ENCODE measurements at regions not wholly inside any gene's neighbourhood (a gene's known extent, or its start where the extent isn't known, plus 50 kb on each side); places are given as distances from the start of the nearest gene placed in this dataset.
"Not testable (repeated sequence)": the region's sequence is repeated elsewhere in the genome, so short reads cannot be mapped to it uniquely, and the experiment has no call there.

DNA sequence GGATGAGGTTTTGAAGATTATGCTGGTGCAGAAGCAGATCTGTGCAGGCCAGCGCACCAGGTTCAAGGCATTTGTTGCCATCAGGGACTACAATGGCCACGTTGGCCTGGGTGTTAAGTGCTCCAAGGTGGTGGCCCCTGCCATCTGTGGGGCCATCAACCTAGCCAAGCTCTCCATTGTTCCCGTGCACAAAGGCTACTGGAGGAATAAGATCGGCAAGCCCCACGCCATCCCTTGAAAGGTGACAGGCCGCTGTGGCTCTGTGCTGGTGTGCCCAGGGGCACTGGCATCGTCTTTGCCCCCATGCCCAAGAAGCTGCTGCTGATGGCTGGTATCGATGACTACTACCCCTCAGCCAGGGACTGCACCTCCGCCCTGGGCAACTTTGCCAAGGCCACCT, 142.5 kb downstream of the SPATA31D1 start:
- CTCF ChIA-PET, result no interaction called here
- TF ChIP-seq, protein P1, sequence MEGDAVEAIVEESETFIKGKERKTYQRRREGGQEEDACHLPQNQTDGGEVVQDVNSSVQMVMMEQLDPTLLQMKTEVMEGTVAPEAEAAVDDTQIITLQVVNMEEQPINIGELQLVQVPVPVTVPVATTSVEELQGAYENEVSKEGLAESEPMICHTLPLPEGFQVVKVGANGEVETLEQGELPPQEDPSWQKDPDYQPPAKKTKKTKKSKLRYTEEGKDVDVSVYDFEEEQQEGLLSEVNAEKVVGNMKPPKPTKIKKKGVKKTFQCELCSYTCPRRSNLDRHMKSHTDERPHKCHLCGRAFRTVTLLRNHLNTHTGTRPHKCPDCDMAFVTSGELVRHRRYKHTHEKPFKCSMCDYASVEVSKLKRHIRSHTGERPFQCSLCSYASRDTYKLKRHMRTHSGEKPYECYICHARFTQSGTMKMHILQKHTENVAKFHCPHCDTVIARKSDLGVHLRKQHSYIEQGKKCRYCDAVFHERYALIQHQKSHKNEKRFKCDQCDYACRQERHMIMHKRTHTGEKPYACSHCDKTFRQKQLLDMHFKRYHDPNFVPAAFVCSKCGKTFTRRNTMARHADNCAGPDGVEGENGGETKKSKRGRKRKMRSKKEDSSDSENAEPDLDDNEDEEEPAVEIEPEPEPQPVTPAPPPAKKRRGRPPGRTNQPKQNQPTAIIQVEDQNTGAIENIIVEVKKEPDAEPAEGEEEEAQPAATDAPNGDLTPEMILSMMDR (conservative IDR thresholded peaks at IDR 0.05; ENCODE audit: low read depth), result no peak
- DNase-seq (ENCODE audit: low spot score), result no peak
- H3K27ac ChIP-seq, result no peak overlapping the region
- POLR2A ChIA-PET (ENCODE audit: low non-redundant PET), result no interaction called here

DNA sequence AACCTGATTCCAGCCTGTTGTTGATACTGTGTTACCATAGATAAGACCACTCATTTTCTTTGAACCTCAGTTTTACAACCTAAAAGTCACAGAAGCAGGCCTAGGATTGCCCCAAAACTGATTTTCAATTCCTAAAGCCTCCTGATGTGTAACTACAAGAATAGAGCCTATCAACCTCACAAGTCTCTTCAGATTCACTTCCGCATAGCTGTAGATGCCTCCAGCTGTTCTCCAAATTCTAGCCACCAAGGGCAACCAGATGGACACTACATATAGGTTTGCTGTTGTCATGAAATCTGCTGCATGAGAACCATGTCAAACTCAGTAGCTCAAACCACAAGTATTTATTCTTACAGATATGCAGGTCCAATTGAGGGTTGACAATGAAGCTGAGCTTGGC, 143.5 kb downstream of the SPATA31D1 start:
- DNase-seq (ENCODE audit: low spot score), result no peak
- TF ChIP-seq, protein P1 (conservative IDR thresholded peaks at IDR 0.05; ENCODE audit: low read depth), result no peak
- ChIA-PET CTCF (interaction anchor here (0.9 kb wide), 1 partner anchor 12 kb away, joined by 3 read pairs; no protein-coding TSS in a partner anchor), POLR2A (ENCODE audit: low non-redundant PET) (no interaction called here)
- H3K27ac ChIP-seq, result no peak overlapping the region

DNA sequence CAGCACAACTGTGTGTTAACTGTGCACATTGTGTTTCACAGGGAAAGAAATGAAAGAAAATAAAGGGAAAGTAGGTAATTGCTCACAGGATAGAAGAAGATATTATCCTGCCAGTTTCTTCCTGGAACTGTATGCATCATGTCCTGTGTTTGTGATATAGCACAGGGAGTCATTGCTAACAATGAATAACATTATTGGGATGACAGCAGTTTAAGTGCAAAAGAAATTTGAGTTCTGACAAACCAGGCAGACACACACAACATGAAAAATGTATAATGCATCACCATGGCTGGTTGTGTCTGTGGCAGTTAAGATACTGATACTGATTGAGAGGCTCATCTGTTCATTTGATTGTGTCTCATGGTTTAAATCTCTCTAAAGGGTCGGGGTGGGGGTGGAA, 145.4 kb downstream of the SPATA31D1 start:
- POLR2A ChIA-PET (ENCODE audit: low non-redundant PET), result no interaction called here
- CTCF ChIA-PET, result no interaction called here
- DNase-seq (ENCODE audit: low spot score), result no peak
- TF ChIP-seq, protein P1 (conservative IDR thresholded peaks at IDR 0.05; ENCODE audit: low read depth), result no peak
- no peak overlapping the region for H3K27ac ChIP-seq

DNA sequence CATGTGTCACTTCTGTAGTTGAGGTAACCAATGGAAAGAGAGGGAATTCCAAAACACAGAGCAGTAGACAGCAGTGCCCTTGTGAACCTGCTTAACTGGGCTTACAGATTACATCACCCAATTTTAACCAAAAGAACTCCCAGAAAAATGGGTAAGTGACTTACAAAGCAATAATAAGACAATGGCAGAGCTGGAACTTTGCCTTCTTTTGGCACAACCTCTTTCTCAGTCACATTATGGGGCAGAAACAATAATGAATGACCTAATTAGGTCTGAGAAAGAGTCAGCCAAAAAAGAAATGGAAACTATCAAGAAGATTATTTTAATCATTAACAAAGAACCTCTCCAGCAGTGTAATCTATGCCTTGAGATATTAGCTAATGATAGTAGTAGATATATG, 146.5 kb downstream of the SPATA31D1 start:
- POLR2A ChIA-PET (ENCODE audit: low non-redundant PET), result no interaction called here
- DNase-seq (ENCODE audit: low spot score), result no peak
- H3K27ac ChIP-seq, result no peak overlapping the region
- CTCF ChIA-PET, result no interaction called here
- TF ChIP-seq, protein P1 (conservative IDR thresholded peaks at IDR 0.05; ENCODE audit: low read depth), result no peak

DNA sequence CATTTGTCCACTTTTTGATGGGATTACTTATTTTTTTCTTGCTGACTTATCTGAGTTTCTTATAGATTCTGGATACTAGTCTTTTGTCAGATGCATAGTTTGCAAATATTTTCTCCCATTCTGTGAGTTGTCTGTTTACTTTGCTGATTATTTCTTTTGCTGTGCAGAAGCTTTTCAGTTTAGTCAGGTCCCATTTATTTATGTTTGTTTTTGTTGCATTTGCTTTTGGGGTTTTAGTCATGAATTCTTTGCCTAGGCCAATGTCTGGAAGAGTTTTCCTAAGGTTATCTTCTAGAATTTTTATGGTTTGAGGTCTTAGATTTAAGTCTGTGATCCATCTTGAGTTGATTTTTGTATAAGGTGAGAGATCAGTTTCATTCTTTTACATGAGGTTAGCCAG, 149.5 kb downstream of the SPATA31D1 start:
- CTCF ChIA-PET; DNase-seq (ENCODE audit: low spot score); POLR2A ChIA-PET (ENCODE audit: low non-redundant PET); H3K27ac ChIP-seq: not testable (repeated sequence)

DNA sequence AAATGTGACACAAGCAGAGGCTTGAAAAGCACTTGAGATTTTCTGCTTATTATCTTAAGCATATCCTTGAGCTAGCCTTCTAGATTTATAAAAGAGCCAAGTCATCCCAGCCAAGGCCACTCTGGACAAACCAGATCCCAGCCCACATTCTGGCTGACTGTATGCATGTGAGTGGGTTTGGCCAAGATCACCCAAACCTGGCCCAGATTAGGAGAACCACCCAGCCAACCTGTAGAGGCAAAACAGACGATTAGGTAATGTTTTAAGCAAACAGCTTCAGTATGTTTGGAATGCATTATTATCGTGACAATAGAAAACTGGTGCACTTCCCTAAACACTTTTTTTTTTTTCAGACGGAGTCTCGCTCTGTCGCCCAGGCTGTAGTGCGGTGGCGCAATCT, 151.9 kb downstream of the SPATA31D1 start:
- POLR2A ChIA-PET (ENCODE audit: low non-redundant PET), result no interaction called here
- peak overlapping the region; percentile 23; the same call in 1 of the 2 replicates for H3K27ac ChIP-seq
- TF ChIP-seq, protein P1 (conservative IDR thresholded peaks at IDR 0.05; ENCODE audit: low read depth), result no peak
- DNase-seq (ENCODE audit: low spot score), result peak; percentile 66
- CTCF ChIA-PET, result interaction anchor here (0.6 to 0.7 kb wide), 5 partner anchors 34 to 947 kb away, joined by 3 to 4 read pairs (median 3); no protein-coding TSS in a partner anchor

DNA sequence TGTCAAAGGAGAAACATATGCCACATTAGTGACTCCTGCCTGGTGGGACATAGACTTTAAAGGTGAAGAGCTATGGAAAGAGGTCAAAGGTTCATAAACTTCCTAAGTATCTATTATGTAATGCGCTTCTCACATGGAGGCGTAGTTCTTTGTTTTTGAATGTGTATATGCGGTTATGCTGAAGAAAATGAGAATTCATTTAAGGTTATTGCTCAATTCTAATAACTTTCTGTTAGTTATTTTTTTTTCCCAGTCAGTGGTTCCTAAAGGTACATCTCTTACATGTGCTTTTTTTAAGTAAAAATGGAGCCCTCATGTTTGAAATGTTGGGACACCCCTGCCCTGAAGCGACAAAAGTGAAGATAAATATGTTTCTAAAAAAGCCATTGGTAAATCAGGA, 156.2 kb downstream of the SPATA31D1 start:
- H3K27ac ChIP-seq, result no peak overlapping the region
- POLR2A ChIA-PET (ENCODE audit: low non-redundant PET), result no interaction called here
- CTCF ChIA-PET, result no interaction called here
- TF ChIP-seq, protein P1 (conservative IDR thresholded peaks at IDR 0.05; ENCODE audit: low read depth), result no peak
- DNase-seq (ENCODE audit: low spot score), result no peak

Data from RWPE1 (cell line).